ENCODE measurements at regions not wholly inside any gene's neighbourhood (a gene's known extent, or its start where the extent isn't known, plus 50 kb on each side); places are given as distances from the start of the nearest gene placed in this dataset.

DNA sequence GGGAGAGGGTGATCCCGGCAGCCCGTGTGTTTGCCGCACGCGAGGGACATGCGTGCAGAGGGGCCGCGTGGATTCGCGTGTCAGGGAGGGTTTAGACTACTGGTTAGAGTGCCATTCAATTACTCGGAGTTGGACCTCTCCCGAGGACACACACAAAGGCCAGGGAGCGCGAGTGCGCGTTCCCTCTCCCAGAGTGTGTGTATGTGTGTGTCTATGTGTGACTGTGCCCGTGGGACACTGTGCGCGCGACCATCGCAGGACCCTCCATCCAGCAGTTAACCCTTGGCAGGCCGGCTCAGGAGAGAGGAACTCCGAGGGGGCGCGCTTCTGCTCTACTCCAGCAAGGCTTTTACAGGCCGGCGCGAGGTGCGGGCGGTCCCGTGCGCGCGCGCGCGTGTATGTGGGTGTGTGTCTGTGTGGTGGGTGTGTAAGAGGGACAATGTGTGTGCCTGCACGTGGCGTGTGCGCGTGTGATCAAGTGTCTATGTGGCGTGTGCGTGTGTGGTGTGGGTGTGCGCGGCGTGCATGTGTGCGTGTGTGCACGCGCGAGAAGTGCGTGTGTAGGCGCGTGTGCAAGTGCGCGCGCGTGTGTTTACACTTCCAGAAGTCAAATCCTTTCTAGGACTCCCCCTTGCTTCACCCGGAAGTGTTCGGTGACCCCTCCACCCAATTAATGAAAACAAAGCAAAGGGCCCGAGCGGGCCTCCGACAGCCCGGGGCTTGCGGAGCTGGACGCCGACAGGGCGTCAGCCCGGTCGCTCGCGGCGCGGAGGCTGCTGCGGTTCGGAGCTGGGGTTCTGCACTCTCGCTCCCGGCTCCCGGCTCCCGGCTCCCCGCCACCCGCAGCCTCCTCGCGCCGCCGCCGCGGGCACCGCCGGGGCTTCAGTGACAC is 75.3 kb upstream of the TBCA start:
- Histone ChIP-seq H3K4me1 (ENCODE audit: control insufficient read depth, insufficient read depth, low read length) (peaks cover 2% of the 10 kb centered on the region; the same call in 1 of the 2 replicates), H3K4me3 (ENCODE audit: insufficient read depth, low read depth, low read length) (peak overlapping the region; percentile 62), H3K36me3 (ENCODE audit: control insufficient read depth, insufficient read depth, low read length) (no peaks in the 10 kb centered on the region), H3K18ac (ENCODE audit: low read depth, low read length) (peak overlapping the region; percentile 19; the same call in 1 of the 2 replicates), H2AFZ (replicated peaks; ENCODE audit: low read length, poor library complexity) (peak overlapping the region; percentile 96), H2BK120ac (ENCODE audit: low read depth, low read length) (peak overlapping the region; percentile 65), H3K79me1 (ENCODE audit: low read depth in 1 of 2, low read length in 2 of 2) (no peaks in the 10 kb centered on the region), H4K20me1 (ENCODE audit: insufficient read depth, low read length) (no peaks in the 10 kb centered on the region), H2BK5ac (ENCODE audit: low read depth, low read length, poor library complexity, severe bottlenecking) (no peak overlapping the region), H2AK9ac (replicated peaks; ENCODE audit: low read depth, low read length, poor library complexity) (peak overlapping the region; percentile 71), H2BK15ac (ENCODE audit: low read depth, low read length) (peak overlapping the region; percentile 12; the same call in 1 of the 3 replicates), H3K56ac (ENCODE audit: extremely low read depth, insufficient read depth, low read length) (no peak overlapping the region), H3K4ac (ENCODE audit: low read depth, low read length) (peak overlapping the region; percentile 93), H2BK20ac (ENCODE audit: low read depth, low read length) (no peak overlapping the region), H3K14ac (replicated peaks; ENCODE audit: low read depth, low read length) (0 out of 2 replicates have a peak overlapping the region, but pooled peaks have one; percentile 68), H3K9me3 (ENCODE audit: control insufficient read depth, insufficient read depth, low read length) (no peaks in the 10 kb centered on the region), H3K9me1 (ENCODE audit: insufficient read depth, low read length) (peaks cover 7% of the 10 kb centered on the region), H4K8ac (ENCODE audit: low read depth in 2 of 2, low read length in 2 of 2) (peak overlapping the region; percentile 79 to 98; a peak in 3 of 4 replicates), H3K23ac (ENCODE audit: low read depth, low read length) (peak overlapping the region; percentile 59), H3K4me2 (ENCODE audit: low read depth, low read length) (peak overlapping the region; percentile 76), H4K91ac (ENCODE audit: insufficient read depth, low read depth, low read length) (peak overlapping the region; percentile 34), H3K9ac (ENCODE audit: low read depth, low read length) (peak overlapping the region; percentile 25), H4K5ac (ENCODE audit: low read depth, low read length) (peak overlapping the region; percentile 80), H2AK5ac (ENCODE audit: low read depth, low read length) (no peak overlapping the region; the same call in 1 of the 2 replicates), H3K27me3 (ENCODE audit: control insufficient read depth, insufficient read depth, low read length) (peaks cover 6% of the 10 kb centered on the region), H3K27ac (ENCODE audit: insufficient read depth, low read length) (no peak overlapping the region)
- BruUV-seq (replicated peaks) = no TSS peak
- ATAC-seq (ENCODE audit: low read depth) = peak; percentile 54
- WGBS, 2 experiments (ENCODE audit: extremely low coverage in 2 of 2, insufficient read length in 1 of 2) = 7% methylated on average over 40 of the region's 89 CpGs; no CpG with 5 or more reads in 1 of the 2 experiments
- intact Hi-C loops (cut with micrococcal nuclease) = no loop called here
- ChIA-PET CTCF (no interaction called here), POLR2A (ENCODE audit: unreplicated experiment) (interaction anchor here (0.7 kb wide), 1 partner anchor 17 kb away, joined by 11 read pairs; no protein-coding TSS in a partner anchor)
- dilution Hi-C loops (cut with HindIII; ENCODE audit: low sequenced_read_pairs, unreplicated experiment) = no loop called here
- peak; percentile 14 for DNase-seq
- TF ChIP-seq, protein P1, sequence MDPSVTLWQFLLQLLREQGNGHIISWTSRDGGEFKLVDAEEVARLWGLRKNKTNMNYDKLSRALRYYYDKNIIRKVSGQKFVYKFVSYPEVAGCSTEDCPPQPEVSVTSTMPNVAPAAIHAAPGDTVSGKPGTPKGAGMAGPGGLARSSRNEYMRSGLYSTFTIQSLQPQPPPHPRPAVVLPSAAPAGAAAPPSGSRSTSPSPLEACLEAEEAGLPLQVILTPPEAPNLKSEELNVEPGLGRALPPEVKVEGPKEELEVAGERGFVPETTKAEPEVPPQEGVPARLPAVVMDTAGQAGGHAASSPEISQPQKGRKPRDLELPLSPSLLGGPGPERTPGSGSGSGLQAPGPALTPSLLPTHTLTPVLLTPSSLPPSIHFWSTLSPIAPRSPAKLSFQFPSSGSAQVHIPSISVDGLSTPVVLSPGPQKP (IDR thresholded peaks at IDR 0.05; ENCODE audit: borderline replicate concordance, low read depth, low read length) = no peak
- TF ChIP-seq MAZ (IDR thresholded peaks at IDR 0.05; ENCODE audit: borderline replicate concordance, low read depth, low read length) (no peak), RFX5 (IDR thresholded peaks at IDR 0.05; ENCODE audit: low read depth, low read length) (no peak), CEBPB (IDR thresholded peaks at IDR 0.05; ENCODE audit: low read depth, low read length) (no peak), NFE2L2 (IDR thresholded peaks at IDR 0.05; ENCODE audit: low read depth, low read length) (no peak), FOS (IDR thresholded peaks at IDR 0.05; ENCODE audit: low read depth, low read length) (no peak), RCOR1 (IDR thresholded peaks at IDR 0.05; ENCODE audit: insufficient replicate concordance, low read length) (no peak)
- in situ Hi-C loops (cut with MboI; ENCODE audit: low sequenced_read_pairs) = no loop called here

All from IMR-90 (cell line).